CD14-positive monocyte (primary cell): ENCODE measurements at regions not wholly inside any gene's neighbourhood (a gene's known extent, or its start where the extent isn't known, plus 50 kb on each side); places are given as distances from the start of the nearest gene placed in this dataset.

Experiments used
- DNase-seq, 3 donors: peaks; one replicate each; pipeline ENCODE4 v3.0.0-alpha.2; 2011 to 2022
- H2AFZ ChIP-seq: 2 replicates; pipeline ENCODE4 v1.6.0; 2012; ENCODE audit warnings: mild to moderate bottlenecking, low read depth, low read length, inconsistent platforms; ENCODE audit not compliant: insufficient read depth, poor library complexity, severe bottlenecking
- H3K27ac ChIP-seq, 2 donors: 1 replicate in 1 of 2; 2 replicates in 1 of 2; pipeline ENCODE4 v1.5.1; 2012 to 2013; ENCODE audit warnings: low read length in 2 of 2, control low read depth in 1 of 2, inconsistent platforms in 1 of 2, low read depth in 1 of 2, mild to moderate bottlenecking in 1 of 2
- H3K27me3 ChIP-seq, 2 donors: one replicate each; pipeline versions ENCODE4 v1.6.0 to v1.6.1; 2011 to 2013; ENCODE audit warnings: low read length in 2 of 2; ENCODE audit not compliant: control insufficient read depth in 2 of 2, insufficient read depth in 2 of 2
- H3K36me3 ChIP-seq, 2 donors: replicated peaks in 1 of 2; 1 replicate in 1 of 2; 2 replicates in 1 of 2; pipeline versions ENCODE4 v1.5.1 to v1.6.1; 2012 to 2013; ENCODE audit warnings: low read length in 2 of 2, control low read depth in 1 of 2, inconsistent platforms in 1 of 2, mild to moderate bottlenecking in 1 of 2; ENCODE audit not compliant: insufficient read depth in 2 of 2, control insufficient read depth in 1 of 2
- H3K4me1 ChIP-seq, 2 donors: 1 replicate in 1 of 2; 2 replicates in 1 of 2; pipeline versions ENCODE4 v1.5.1 to v1.6.1; 2012 to 2013; ENCODE audit warnings: low read length in 2 of 2, control low read depth in 1 of 2, inconsistent platforms in 1 of 2, mild to moderate bottlenecking in 1 of 2, moderate library complexity in 1 of 2; ENCODE audit not compliant: insufficient read depth in 2 of 2, control insufficient read depth in 1 of 2
- H3K4me2 ChIP-seq: replicated peaks from 2 replicates; pipeline ENCODE3; 2012; ENCODE audit warnings: low read length, moderate library complexity, mild to moderate bottlenecking; ENCODE audit not compliant: poor library complexity, severe bottlenecking; ENCODE audit errors: extremely low read depth
- H3K4me3 ChIP-seq, 3 experiments: fragments of 200-600 bp in 1 of 3; sonication (generic) in 1 of 3; replicated peaks in 1 of 3; 1 replicate in 2 of 3; 2 replicates in 1 of 3; pipeline ENCODE4 v1.5.1; 2011 to 2013; ENCODE audit warnings: low read length in 3 of 3, mild to moderate bottlenecking in 3 of 3, control low read depth in 2 of 3, low read depth in 2 of 3, inconsistent platforms in 1 of 3, moderate library complexity in 1 of 3
- H3K79me2 ChIP-seq: 2 replicates; pipeline ENCODE4 v1.6.0; 2012; ENCODE audit warnings: mild to moderate bottlenecking, control low read depth, inconsistent platforms, low read length, moderate library complexity; ENCODE audit not compliant: insufficient read depth
- H3K9ac ChIP-seq: 2 replicates; pipeline ENCODE4 v1.6.0; 2017; ENCODE audit warnings: low read length, mild to moderate bottlenecking; ENCODE audit not compliant: insufficient read depth, poor library complexity, severe bottlenecking
- H3K9me3 ChIP-seq, 2 donors: replicated peaks in 1 of 2; 1 replicate in 1 of 2; 2 replicates in 1 of 2; pipeline versions ENCODE4 v1.5.1 to v1.6.1; 2012 to 2013; ENCODE audit warnings: low read length in 2 of 2, control low read depth in 1 of 2; ENCODE audit not compliant: control insufficient read depth in 1 of 2, insufficient read depth in 1 of 2
- H4K20me1 ChIP-seq: 2 replicates; pipeline ENCODE4 v1.6.0; 2012; ENCODE audit warnings: mild to moderate bottlenecking, low read length, control low read depth, moderate library complexity; ENCODE audit not compliant: insufficient read depth
- H3K27ac Mint-ChIP-seq, 7 donors: one replicate each; pipeline ENCODE4 v1.8.0; 2020; ENCODE audit warnings: mild to moderate bottlenecking in 7 of 7, mixed read lengths in 7 of 7, moderate library complexity in 6 of 7, inconsistent platforms in 2 of 7
- H3K27me3 Mint-ChIP-seq, 3 donors: one replicate each; pipeline ENCODE4 v1.8.0; 2021 to 2022; ENCODE audit warnings: low read depth in 3 of 3, mild to moderate bottlenecking in 3 of 3, mixed read lengths in 3 of 3, moderate library complexity in 3 of 3, inconsistent platforms in 1 of 3
- H3K36me3 Mint-ChIP-seq, 2 donors: one replicate each; pipeline ENCODE4 v1.8.0; 2020; ENCODE audit warnings: mixed read lengths in 2 of 2, inconsistent platforms in 1 of 2, mild to moderate bottlenecking in 1 of 2
- H3K4me1 Mint-ChIP-seq: one replicate; pipeline ENCODE4 v1.8.0; 2020; ENCODE audit warnings: mild to moderate bottlenecking, mixed read lengths
- H3K4me3 Mint-ChIP-seq, 2 donors: one replicate each; pipeline ENCODE4 v1.8.0; 2020; ENCODE audit warnings: mild to moderate bottlenecking in 2 of 2, mixed read lengths in 2 of 2, moderate library complexity in 1 of 2
- H3K9me3 Mint-ChIP-seq, 7 donors: one replicate each; pipeline ENCODE4 v1.8.0; 2020 to 2022; ENCODE audit warnings: mixed read lengths in 7 of 7, mild to moderate bottlenecking in 6 of 7, moderate library complexity in 6 of 7, inconsistent platforms in 2 of 7
- WGBS: methylation state at CpG from one replicate; pipeline ENCODE4 v1.1.5; 2013; ENCODE audit warnings: missing lambda C conversion rate; ENCODE audit not compliant: insufficient coverage; 5-methylcytosine and 5-hydroxymethylcytosine counted together
- intact Hi-C, 2 donors: fragments of 100-400 bp; cut with micrococcal nuclease; formaldehyde crosslinking; loops; one replicate each; pipeline versions ENCODE4 v1.15.0 to v1.15.1; 2023
- TF ChIP-seq, protein P1 (sequence below): fragments of 200-600 bp; IDR thresholded peaks from one replicate; pipeline ENCODE4 v1.8.0; 2022; ENCODE audit warnings: antibody characterized with exemption, mild to moderate bottlenecking

DNA sequence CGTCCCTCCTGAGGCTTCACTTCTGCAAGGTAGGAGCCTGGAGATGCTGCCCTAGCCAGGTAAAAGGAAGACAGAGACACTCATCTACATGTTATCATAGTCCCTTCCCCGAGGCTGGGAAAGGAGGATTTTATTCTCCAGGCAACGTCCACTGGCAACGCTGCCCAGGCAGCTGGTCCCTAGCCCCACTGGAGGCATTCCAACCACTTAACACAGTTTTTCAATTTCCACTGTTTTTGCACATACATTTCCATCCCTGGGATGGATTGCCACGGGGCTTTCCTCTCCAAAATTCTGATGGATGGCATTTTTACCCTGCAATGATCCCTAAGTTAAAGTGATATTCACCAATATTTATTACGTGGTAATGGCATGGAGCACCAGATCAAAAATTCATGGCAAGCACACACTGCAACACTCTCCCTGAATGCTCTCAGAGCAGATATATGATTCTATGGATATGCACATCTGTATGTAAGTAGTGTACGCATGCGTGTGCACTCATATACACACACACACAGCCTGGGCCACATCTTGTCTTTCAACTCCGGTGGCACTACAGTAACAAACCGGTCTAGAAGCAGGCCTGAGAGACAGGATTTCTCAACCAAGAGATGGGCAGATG lies 322.3 kb upstream of the TSHZ3 start:
- Mint-ChIP-seq H3K36me3 (no peaks in the 10 kb centered on the region), H3K9me3 (peaks cover 0 to 2% (median 0%) of the 10 kb centered on the region in 7 donors), H3K4me3 (no peak overlapping the region), H3K27me3 (peaks cover 5 to 10% (median 9%) of the 10 kb centered on the region in 3 donors), H3K27ac (no peak overlapping the region), H3K4me1 (no peaks in the 10 kb centered on the region)
- Histone ChIP-seq H3K4me3 (no peak overlapping the region), H2AFZ (no peak overlapping the region), H3K27ac (no peak overlapping the region), H3K9me3 (no peaks in the 10 kb centered on the region), H3K4me2 (no peak overlapping the region), H3K4me1 (no peaks in the 10 kb centered on the region), H4K20me1 (no peaks in the 10 kb centered on the region), H3K27me3 (no peaks in the 10 kb centered on the region), H3K79me2 (no peaks in the 10 kb centered on the region), H3K36me3 (no peaks in the 10 kb centered on the region), H3K9ac (no peak overlapping the region)
- DNase-seq = no peak
- intact Hi-C loops = no loop called here
- WGBS = 100% methylated on average over 2 of the region's 10 CpGs
- TF ChIP-seq, protein P1, sequence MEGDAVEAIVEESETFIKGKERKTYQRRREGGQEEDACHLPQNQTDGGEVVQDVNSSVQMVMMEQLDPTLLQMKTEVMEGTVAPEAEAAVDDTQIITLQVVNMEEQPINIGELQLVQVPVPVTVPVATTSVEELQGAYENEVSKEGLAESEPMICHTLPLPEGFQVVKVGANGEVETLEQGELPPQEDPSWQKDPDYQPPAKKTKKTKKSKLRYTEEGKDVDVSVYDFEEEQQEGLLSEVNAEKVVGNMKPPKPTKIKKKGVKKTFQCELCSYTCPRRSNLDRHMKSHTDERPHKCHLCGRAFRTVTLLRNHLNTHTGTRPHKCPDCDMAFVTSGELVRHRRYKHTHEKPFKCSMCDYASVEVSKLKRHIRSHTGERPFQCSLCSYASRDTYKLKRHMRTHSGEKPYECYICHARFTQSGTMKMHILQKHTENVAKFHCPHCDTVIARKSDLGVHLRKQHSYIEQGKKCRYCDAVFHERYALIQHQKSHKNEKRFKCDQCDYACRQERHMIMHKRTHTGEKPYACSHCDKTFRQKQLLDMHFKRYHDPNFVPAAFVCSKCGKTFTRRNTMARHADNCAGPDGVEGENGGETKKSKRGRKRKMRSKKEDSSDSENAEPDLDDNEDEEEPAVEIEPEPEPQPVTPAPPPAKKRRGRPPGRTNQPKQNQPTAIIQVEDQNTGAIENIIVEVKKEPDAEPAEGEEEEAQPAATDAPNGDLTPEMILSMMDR = no peak

DNA sequence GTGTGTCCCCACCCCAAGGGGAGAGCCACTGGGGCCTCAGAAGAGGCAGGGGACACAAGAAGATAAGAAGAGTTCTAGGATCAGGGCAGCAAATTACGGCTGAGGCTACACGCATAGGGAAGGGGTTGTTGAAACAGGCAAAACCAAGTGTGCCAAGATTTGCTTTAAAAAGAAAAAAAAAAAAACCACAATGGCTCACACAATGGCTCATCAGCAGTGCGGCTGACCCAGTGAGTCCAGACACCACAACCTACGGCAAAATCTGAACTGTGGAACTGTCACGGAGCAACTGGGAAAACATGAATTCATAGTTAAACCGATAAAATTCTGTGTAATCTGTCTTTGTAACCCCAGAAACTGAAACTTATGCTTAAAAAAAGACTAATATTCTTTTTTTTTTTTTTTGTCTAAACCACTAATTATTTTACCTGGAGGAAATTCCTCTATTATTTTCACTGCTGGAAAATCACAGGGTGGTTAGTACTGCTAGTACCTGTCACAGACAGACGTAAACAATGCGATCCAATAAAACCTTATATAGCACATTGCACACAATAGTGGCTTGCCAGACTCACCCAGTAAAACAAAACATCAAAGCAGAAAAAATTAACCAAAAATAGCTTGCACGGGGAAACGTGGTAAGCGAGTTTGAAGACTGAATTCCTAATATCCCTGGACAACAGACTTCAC lies 325.4 kb upstream of the TSHZ3 start:
- Histone ChIP-seq H2AFZ (no peak overlapping the region), H3K9me3 (no peaks in the 10 kb centered on the region), H3K4me2 (no peak overlapping the region), H3K4me1 (no peaks in the 10 kb centered on the region), H3K36me3 (no peaks in the 10 kb centered on the region), H3K27me3 (no peaks in the 10 kb centered on the region), H3K27ac (no peak overlapping the region), H3K4me3 (no peak overlapping the region), H3K79me2 (no peaks in the 10 kb centered on the region), H4K20me1 (no peaks in the 10 kb centered on the region), H3K9ac (no peak overlapping the region)
- whole genome bisulfite sequencing = 92% methylated on average over 2 of the region's 11 CpGs
- no peaks in the 10 kb centered on the region for H3K4me1 Mint-ChIP-seq
- no peaks in the 10 kb centered on the region for H3K36me3 Mint-ChIP-seq
- TF ChIP-seq, protein P1 = no peak
- intact Hi-C loops = no loop called here
- H3K27me3 Mint-ChIP-seq = peaks cover 5 to 8% (median 6%) of the 10 kb centered on the region in 3 donors
- no peak overlapping the region for H3K4me3 Mint-ChIP-seq
- no peak overlapping the region for H3K27ac Mint-ChIP-seq
- no peak for DNase-seq
- H3K9me3 Mint-ChIP-seq = peaks cover 0 to 1% (median 0%) of the 10 kb centered on the region in 7 donors
